Panc1 (cell line): ENCODE measurements at regions not wholly inside any gene's neighbourhood (a gene's known extent, or its start where the extent isn't known, plus 50 kb on each side); places are given as distances from the start of the nearest gene placed in this dataset.

Experiments
- ATAC-seq: fragments of 200-7000 bp; cut with Tn5 transposase; 2 replicates; pipeline ENCODE4 v1.9.1; 2020; ENCODE audit warnings: mild to moderate bottlenecking, moderate library complexity
- BruUV-seq: library from RNA; stranded (reverse); fragments of 400-500 nt; replicated peaks from 2 replicates; lab custom pipeline; 2021; lab: Mats Ljungman, UMichigan
- CTCF ChIA-PET: fragments of 300-600 bp; sonication (Branson Sonifier 250); formaldehyde crosslinking; loops from one replicate; lab custom pipeline; 2022; ENCODE audit warnings: antibody characterized with exemption; lab: Charles Lee
- POLR2A ChIA-PET: fragments of 300-600 bp; sonication (Branson Sonifier 250); formaldehyde crosslinking; loops from one replicate; lab custom pipeline; 2022; ENCODE audit warnings: antibody characterized with exemption; lab: Charles Lee
- DNase-seq: peaks from one replicate; pipeline ENCODE4 v3.0.0-alpha.2; 2010; ENCODE audit warnings: low read depth, low spot score
- H3K27ac ChIP-seq: 2 replicates; pipeline ENCODE4 v1.5.1; 2011; ENCODE audit warnings: mild to moderate bottlenecking, low read length, inconsistent platforms
- H3K27me3 ChIP-seq: fragments of 200-500 bp; sonication (Bioruptor generic); 2 replicates; pipeline ENCODE4 v1.6.0; 2014; ENCODE audit warnings: low read length, inconsistent platforms; ENCODE audit not compliant: control insufficient read depth, insufficient read depth
- H3K36me3 ChIP-seq: fragments of 200-500 bp; sonication (Bioruptor generic); 2 replicates; pipeline ENCODE4 v1.5.1; 2014; ENCODE audit warnings: inconsistent platforms, mild to moderate bottlenecking, low read length, moderate library complexity; ENCODE audit not compliant: control insufficient read depth, insufficient read depth
- H3K4me1 ChIP-seq: 2 replicates; pipeline ENCODE4 v1.5.1; 2011; ENCODE audit warnings: inconsistent platforms, mild to moderate bottlenecking, low read length, moderate library complexity; ENCODE audit not compliant: control insufficient read depth, insufficient read depth
- H3K4me3 ChIP-seq, 2 experiments: 2 replicates each; pipeline ENCODE4 v1.5.1; 2011 to 2012; ENCODE audit warnings: low read depth in 2 of 2, low read length in 2 of 2, mild to moderate bottlenecking in 2 of 2, inconsistent platforms in 1 of 2, moderate library complexity in 1 of 2
- H3K9me3 ChIP-seq: fragments of 200-500 bp; sonication (Bioruptor generic); 2 replicates; pipeline ENCODE4 v1.5.1; 2014; ENCODE audit warnings: low read depth, mild to moderate bottlenecking, inconsistent platforms, low read length, moderate library complexity; ENCODE audit not compliant: control insufficient read depth, insufficient read depth
- POLR2AphosphoS5 ChIP-seq: IDR thresholded peaks from 2 replicates; pipeline ENCODE4 v1.6.1; 2012; ENCODE audit warnings: mild to moderate bottlenecking, low read depth, low read length, moderate library complexity
- SIN3A ChIP-seq: IDR thresholded peaks from 2 replicates; pipeline ENCODE4 v1.6.1; 2012; ENCODE audit warnings: low read depth, mild to moderate bottlenecking, low read length, moderate library complexity, borderline replicate concordance; ENCODE audit not compliant: insufficient read depth
- TCF7L2 ChIP-seq: IDR thresholded peaks from 2 replicates; pipeline ENCODE4 v1.6.1; 2011; ENCODE audit warnings: mild to moderate bottlenecking, low read depth, low read length, inconsistent platforms
- in situ Hi-C: cut with HindIII; loops from 2 replicates; pipeline ENCODE4 v1.10.0; 2016; ENCODE audit warnings: low sequenced_read_pairs, low pct_unique_long_range_greater_than_20kb
- intact Hi-C: fragments of 100-400 bp; cut with micrococcal nuclease; formaldehyde crosslinking; loops from one replicate; pipeline ENCODE4 v1.10.0; 2022; ENCODE audit not compliant: unreplicated experiment
- TF ChIP-seq, protein P1 (sequence below): fragments of 450-650 bp; IDR thresholded peaks from 2 replicates; pipeline ENCODE4 v1.5.1; 2017; ENCODE audit warnings: mild to moderate bottlenecking
- TF ChIP-seq, protein P2 (sequence below), 2 experiments: IDR thresholded peaks; 2 replicates each; pipeline ENCODE4 v1.6.1; 2011 to 2012; ENCODE audit warnings: low read depth in 2 of 2, control low read depth in 1 of 2, low read length in 1 of 2, mild to moderate bottlenecking in 1 of 2, moderate library complexity in 1 of 2; ENCODE audit not compliant: insufficient read depth in 1 of 2

DNA sequence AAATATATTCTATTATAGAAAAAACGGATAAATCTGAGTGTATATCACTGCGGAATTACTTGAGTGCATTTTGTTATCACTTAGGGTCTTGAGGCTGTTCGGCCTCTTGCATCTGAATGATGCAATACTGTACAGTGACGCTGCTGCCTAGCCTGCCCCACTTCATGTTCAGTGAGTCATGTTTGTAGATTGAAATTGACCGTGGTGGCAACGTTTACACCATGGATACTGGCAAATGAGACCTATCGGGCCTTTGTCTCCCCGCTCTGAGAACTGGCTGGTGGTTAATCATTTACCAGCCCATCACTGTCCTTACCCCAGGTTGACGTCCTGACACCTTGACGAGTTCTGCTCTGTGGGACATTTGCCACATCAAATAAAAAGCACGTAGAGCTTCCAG is 510.1 kb upstream of the ADAMTS16 start:
- H3K27me3 ChIP-seq, result 0 out of 2 replicates have a peak, but pooled peaks cover 2% of the 10 kb centered on the region
- ChIA-PET CTCF (no interaction called here), POLR2A (no interaction called here)
- no peak overlapping the region for H3K27ac ChIP-seq
- H3K4me3 ChIP-seq, result no peak overlapping the region
- TF ChIP-seq, protein P1, sequence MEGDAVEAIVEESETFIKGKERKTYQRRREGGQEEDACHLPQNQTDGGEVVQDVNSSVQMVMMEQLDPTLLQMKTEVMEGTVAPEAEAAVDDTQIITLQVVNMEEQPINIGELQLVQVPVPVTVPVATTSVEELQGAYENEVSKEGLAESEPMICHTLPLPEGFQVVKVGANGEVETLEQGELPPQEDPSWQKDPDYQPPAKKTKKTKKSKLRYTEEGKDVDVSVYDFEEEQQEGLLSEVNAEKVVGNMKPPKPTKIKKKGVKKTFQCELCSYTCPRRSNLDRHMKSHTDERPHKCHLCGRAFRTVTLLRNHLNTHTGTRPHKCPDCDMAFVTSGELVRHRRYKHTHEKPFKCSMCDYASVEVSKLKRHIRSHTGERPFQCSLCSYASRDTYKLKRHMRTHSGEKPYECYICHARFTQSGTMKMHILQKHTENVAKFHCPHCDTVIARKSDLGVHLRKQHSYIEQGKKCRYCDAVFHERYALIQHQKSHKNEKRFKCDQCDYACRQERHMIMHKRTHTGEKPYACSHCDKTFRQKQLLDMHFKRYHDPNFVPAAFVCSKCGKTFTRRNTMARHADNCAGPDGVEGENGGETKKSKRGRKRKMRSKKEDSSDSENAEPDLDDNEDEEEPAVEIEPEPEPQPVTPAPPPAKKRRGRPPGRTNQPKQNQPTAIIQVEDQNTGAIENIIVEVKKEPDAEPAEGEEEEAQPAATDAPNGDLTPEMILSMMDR, result no peak
- TF ChIP-seq, protein P2, sequence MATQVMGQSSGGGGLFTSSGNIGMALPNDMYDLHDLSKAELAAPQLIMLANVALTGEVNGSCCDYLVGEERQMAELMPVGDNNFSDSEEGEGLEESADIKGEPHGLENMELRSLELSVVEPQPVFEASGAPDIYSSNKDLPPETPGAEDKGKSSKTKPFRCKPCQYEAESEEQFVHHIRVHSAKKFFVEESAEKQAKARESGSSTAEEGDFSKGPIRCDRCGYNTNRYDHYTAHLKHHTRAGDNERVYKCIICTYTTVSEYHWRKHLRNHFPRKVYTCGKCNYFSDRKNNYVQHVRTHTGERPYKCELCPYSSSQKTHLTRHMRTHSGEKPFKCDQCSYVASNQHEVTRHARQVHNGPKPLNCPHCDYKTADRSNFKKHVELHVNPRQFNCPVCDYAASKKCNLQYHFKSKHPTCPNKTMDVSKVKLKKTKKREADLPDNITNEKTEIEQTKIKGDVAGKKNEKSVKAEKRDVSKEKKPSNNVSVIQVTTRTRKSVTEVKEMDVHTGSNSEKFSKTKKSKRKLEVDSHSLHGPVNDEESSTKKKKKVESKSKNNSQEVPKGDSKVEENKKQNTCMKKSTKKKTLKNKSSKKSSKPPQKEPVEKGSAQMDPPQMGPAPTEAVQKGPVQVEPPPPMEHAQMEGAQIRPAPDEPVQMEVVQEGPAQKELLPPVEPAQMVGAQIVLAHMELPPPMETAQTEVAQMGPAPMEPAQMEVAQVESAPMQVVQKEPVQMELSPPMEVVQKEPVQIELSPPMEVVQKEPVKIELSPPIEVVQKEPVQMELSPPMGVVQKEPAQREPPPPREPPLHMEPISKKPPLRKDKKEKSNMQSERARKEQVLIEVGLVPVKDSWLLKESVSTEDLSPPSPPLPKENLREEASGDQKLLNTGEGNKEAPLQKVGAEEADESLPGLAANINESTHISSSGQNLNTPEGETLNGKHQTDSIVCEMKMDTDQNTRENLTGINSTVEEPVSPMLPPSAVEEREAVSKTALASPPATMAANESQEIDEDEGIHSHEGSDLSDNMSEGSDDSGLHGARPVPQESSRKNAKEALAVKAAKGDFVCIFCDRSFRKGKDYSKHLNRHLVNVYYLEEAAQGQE (IDR thresholded peaks at IDR 0.05; ENCODE audit: insufficient read depth in 1 of 2, low read depth in 2 of 2, low read length in 1 of 2), result no peak
- TF ChIP-seq TCF7L2, result no peak
- TF ChIP-seq SIN3A, result no peak
- no TSS peak for BruUV-seq
- intact Hi-C loops, result no loop called here
- no peaks in the 10 kb centered on the region for H3K4me1 ChIP-seq
- no peaks in the 10 kb centered on the region for H3K36me3 ChIP-seq
- ATAC-seq, result no peak
- DNase-seq, result no peak
- in situ Hi-C loops, result no loop called here
- no peaks in the 10 kb centered on the region for H3K9me3 ChIP-seq

DNA sequence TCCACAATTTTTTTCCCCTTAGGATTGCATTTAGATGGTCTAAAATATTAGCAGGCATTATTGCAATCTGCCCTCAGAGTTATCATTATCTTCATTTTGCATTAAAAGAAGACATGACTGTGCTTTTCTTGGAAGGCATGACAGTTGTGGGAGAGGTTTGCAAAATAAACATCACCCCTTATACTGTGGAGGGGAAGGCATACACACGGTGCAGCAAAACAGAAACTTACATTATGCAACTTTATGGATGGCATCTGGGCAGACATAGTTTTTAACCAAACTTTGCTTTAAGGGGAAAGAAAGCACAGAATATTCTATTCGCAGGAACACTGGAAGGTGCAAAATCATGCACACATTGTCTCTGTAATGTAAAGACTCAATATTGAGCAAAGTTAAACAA is 505.8 kb upstream of the ADAMTS16 start:
- CTCF ChIA-PET, result no interaction called here
- no peak for TF ChIP-seq TCF7L2
- TF ChIP-seq POLR2AphosphoS5, result no peak
- TF ChIP-seq, protein P1, result no peak
- TF ChIP-seq, protein P2 (IDR thresholded peaks at IDR 0.05; ENCODE audit: insufficient read depth in 1 of 2, low read depth in 2 of 2, low read length in 1 of 2), result no peak
- no peak for TF ChIP-seq SIN3A
- Histone ChIP-seq H3K27me3 (0 out of 2 replicates have a peak, but pooled peaks cover 2% of the 10 kb centered on the region), H3K36me3 (no peaks in the 10 kb centered on the region), H3K4me3 (no peak overlapping the region), H3K4me1 (no peaks in the 10 kb centered on the region), H3K9me3 (no peaks in the 10 kb centered on the region), H3K27ac (no peak overlapping the region)
- in situ Hi-C loops, result no loop called here
- POLR2A ChIA-PET, result no interaction called here
- no TSS peak for BruUV-seq
- DNase-seq (no peak), ATAC-seq (no peak)
- intact Hi-C loops, result no loop called here
